GM12875 (cell line): ENCODE measurements at regions not wholly inside any gene's neighbourhood (a gene's known extent, or its start where the extent isn't known, plus 50 kb on each side); places are given as distances from the start of the nearest gene placed in this dataset.

Experiments used
- H3K4me3 ChIP-seq: one replicate; pipeline ENCODE4 v1.5.1; 2011; ENCODE audit warnings: low read depth, low read length, control low read depth
- TF ChIP-seq, protein P1 (sequence below): IDR thresholded peaks from 2 replicates; pipeline ENCODE4 v1.5.1; 2011; ENCODE audit warnings: low read depth, mild to moderate bottlenecking, control low read depth, inconsistent platforms, low read length, moderate library complexity, borderline replicate concordance; ENCODE audit not compliant: insufficient read depth

GRCh38 chr3:163347944-163348343, 1730.4 kb downstream of the SI start:
- H3K4me3 ChIP-seq: no peak overlapping the region
- TF ChIP-seq, protein P1, sequence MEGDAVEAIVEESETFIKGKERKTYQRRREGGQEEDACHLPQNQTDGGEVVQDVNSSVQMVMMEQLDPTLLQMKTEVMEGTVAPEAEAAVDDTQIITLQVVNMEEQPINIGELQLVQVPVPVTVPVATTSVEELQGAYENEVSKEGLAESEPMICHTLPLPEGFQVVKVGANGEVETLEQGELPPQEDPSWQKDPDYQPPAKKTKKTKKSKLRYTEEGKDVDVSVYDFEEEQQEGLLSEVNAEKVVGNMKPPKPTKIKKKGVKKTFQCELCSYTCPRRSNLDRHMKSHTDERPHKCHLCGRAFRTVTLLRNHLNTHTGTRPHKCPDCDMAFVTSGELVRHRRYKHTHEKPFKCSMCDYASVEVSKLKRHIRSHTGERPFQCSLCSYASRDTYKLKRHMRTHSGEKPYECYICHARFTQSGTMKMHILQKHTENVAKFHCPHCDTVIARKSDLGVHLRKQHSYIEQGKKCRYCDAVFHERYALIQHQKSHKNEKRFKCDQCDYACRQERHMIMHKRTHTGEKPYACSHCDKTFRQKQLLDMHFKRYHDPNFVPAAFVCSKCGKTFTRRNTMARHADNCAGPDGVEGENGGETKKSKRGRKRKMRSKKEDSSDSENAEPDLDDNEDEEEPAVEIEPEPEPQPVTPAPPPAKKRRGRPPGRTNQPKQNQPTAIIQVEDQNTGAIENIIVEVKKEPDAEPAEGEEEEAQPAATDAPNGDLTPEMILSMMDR: no peak

- TF ChIP-seq, protein P1: no peak
- no peak overlapping the region for H3K4me3 ChIP-seq
Observed at GRCh38 chr3:163335429-163335828, 1742.9 kb downstream of the SI start.

DNA sequence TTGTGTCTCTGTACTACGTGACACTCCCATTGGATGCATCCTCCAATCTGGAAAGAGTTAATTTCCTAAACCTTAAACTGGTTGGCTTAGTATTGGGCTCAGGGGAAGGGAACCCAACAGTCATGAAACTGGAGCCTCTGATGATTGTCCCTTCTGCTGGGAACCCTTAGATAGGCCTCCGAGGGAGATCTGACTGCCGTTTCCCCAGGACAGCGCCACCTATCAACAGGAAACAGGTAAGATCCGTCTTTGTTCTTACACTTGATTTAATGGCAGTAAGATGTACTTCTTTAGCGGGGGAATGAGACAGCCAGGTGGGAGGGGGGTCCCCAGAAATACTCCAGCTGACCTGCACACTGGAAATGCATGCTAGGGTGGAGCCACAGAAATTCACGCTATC, 1749.6 kb downstream of the SI start:
- H3K4me3 ChIP-seq: no peak overlapping the region
- TF ChIP-seq, protein P1: no peak

- no peak overlapping the region for H3K4me3 ChIP-seq
- TF ChIP-seq, protein P1: no peak
Observed at GRCh38 chr3:163327086-163327485, 1751.2 kb downstream of the SI start.

DNA sequence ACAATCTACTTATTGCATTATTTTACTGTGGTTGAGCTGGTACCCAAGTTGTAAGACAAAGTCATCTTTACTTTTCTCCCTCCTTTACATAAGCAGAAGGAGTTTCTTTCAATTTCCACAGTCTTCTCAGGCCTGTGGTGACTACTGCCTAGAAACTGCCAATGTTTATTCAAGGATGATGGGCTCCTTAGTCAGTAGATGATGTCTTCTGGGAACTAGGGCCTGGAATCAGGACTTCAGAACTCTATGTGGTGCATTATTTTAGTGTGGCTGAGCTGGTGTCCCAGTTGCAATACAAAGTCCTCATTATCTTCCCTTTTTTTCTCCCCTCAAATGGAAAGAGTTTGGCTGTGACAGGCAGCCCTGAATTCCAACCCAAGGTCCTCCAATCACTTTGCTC, 1762.5 kb downstream of the SI start:
- TF ChIP-seq, protein P1: no peak
- H3K4me3 ChIP-seq: no peak overlapping the region

- no peak overlapping the region for H3K4me3 ChIP-seq
- TF ChIP-seq, protein P1: no peak
Observed at GRCh38 chr3:163306405-163306804, 1771.9 kb downstream of the SI start.

DNA sequence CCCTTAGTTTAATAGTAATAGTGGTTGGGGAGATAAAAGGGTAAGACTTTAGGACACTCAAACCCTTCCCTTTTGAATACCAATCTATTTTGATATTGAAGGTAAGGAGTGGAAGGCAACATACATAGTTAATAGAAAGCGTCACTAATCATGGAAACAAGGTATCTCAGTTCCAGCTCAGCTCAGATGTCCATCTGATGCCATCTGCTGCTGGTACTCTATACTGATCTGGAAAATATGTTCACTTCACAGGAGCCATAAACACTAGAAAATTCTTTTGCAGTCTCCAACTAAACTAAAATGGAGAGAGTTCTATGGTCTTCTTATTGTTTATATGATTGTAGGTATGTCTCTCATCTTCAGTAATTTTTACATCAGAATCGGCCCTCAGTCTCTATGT, 1777.1 kb downstream of the OTOL1 start:
- TF ChIP-seq, protein P1: no peak
- no peak overlapping the region for H3K4me3 ChIP-seq
